NCI-H187 treated with DMSO at 0.1 percent for 48 hours (cell line): ENCODE measurements at regions not wholly inside any gene's neighbourhood (a gene's known extent, or its start where the extent isn't known, plus 50 kb on each side); places are given as distances from the start of the nearest gene placed in this dataset.

Experiments used
- DNase-seq: peaks from one replicate; lab custom pipeline; 2025; lab: John Stamatoyannopoulos, UW

DNA sequence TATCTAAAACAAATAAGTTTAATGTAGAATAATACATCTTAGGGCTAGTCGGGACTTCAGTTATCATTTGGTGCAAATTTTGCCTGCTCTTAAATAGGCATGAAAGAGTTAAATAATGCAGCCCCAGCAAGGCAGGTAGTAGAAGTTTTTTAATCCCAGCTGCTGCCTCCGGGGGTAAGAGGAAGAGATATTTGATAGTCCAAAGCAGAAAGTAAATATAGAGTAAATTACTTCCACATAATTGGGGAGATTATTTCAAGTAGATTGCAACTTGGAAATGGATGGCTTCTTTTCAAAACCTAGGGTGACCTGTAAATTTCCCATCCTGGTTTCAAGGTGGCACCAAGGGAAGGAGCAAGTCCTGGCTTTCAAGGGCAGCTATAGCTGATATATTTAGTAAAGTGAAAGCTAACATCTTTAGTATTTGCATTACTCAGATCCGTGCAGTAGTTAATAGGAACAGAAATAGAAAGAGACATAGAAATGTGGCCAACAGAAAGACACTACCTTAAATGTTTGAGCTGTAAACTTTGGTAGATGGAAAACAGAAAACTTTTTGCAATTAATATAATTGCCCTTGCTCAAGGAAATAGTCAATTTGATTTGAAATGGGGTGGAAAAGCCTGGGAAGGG lies 109.1 kb downstream of the LMO4 start:
- no peak for DNase-seq

DNA sequence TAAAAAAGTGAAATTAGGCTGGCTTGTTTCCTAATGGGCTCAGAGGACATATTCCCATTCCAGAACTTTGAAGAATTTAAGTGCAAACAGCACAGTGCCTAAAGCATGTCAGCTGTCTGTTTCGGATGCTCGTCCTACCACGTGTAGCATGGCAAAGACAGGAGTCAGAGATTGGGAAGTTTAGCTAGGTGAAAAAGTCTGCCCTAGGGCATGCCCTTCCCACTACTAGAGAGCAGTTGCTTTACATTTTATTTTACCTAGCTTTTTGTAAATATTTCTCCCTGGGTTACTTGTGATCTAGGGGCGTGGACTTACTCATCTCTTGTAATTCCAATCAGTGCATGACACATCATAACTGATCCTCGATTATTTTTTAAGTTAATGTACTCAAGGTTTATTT lies 111.1 kb downstream of the LMO4 start:
- DNase-seq, result no peak

GRCh38 chr1:87449348-87449963 lies 120.8 kb downstream of the LMO4 start:
- DNase-seq, result no peak

DNA sequence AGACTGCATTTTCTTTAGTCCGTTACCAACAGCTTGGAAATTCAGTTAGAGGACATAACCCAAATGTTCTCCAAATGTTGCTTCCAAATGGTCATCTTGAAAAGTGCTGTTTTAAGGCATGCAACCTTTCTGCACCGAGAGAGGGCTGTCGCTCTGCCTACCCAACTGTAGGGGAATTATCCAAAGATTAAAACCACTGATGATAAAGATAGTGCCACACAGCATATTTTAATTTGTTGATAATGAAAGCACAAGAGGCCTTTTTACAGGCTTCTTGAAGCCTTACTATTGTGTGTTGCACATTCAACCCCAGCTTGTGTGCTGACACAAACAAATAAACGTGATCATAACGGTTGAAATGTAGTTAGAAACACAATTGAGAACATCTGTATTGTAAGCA lies 121.5 kb downstream of the LMO4 start:
- DNase-seq, result no peak

GRCh38 chr1:87450615-87451209 lies 122.0 kb downstream of the LMO4 start:
- DNase-seq, result no peak

GRCh38 chr1:87451229-87451920 lies 122.7 kb downstream of the LMO4 start:
- no peak for DNase-seq

GRCh38 chr1:87452648-87453047 lies 124.0 kb downstream of the LMO4 start:
- no peak for DNase-seq

DNA sequence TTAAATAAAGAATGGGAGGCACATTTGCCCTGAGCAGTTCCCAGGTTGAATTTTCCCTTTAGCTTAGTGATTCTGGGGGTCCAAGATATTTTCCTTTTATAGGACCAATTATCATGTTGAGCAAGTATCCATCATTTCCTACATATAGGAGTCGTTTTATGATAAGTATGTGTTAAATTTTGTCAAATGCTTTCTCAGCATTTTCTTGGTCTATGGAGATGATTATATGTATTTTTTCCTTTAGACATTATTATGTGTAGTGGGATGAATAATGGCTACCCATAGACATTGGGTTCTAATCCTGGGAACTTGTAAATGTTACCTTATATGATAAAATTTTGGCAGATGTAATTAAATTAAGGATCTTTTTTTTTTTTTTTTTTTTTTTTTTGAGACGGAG lies 128.7 kb downstream of the LMO4 start:
- DNase-seq, result no peak

- DNase-seq, result no peak
These were observed 134.2 kb downstream of the LMO4 start for GRCh38 chr1:87462894-87463293.

DNA sequence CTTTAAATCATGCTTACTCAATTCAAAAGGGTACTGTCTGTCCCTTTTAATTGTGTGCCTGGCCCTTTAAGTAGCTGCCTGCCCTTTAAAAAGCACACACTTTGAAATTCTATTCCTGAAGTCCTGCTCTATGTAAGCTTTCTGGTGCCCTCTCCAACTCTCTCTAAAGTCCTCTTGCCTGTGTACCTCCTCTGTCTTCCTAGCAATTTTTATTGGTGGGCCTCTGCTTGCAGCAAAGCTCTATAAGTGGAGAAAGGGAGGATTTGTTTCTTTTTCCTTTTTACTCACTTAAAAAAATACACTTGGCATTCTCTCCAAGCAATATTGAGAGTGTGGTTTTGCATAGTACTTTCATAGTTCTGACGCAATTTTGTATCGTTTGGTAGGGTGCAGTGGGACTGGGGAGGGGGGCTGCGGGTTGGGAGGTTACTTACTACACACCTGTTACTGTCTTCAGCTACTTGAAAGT lies 135.4 kb downstream of the LMO4 start:
- no peak for DNase-seq

GRCh38 chr1:87466621-87467020 lies 137.9 kb downstream of the LMO4 start:
- no peak for DNase-seq

DNA sequence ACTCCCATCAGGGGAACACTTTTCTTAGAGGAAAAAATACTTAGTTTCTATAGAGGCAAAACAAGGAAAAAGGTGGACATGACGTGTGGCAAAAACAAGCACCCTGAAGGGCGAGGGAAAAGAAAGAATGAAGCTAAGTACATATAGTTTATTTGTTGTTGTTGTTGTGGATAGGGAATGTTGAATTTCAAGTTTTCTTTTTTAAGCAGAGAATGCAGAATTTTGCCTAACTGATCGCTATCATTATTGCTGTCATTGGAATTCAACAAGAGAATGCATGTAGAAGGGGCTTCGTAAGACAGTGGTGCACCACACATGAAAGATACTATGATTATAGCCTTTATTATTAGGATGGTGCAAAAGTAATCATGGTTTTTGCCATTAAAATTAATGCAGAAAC lies 144.0 kb downstream of the LMO4 start:
- DNase-seq, result no peak

DNA sequence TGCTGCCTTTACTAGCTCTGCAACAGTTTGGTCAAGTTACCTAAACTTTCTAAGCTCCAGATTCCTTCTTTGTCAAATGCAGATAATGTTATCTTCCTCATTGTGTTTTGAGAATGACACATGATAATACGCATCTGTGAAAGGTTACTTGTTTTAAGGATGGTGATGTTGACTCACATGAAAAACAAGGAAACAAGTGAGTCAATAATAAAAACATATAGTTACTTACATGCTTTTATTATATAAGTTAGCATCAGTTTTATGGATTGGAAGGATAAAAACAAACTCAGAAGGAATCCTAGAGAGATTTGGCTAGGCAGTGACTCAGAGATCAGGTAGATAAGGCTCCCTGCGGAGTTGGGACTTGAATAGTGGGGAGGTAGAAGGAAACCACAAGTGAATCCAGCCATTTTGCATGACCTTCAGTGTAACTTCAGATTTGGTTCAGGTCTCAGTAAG lies 144.6 kb downstream of the LMO4 start:
- no peak for DNase-seq

DNA sequence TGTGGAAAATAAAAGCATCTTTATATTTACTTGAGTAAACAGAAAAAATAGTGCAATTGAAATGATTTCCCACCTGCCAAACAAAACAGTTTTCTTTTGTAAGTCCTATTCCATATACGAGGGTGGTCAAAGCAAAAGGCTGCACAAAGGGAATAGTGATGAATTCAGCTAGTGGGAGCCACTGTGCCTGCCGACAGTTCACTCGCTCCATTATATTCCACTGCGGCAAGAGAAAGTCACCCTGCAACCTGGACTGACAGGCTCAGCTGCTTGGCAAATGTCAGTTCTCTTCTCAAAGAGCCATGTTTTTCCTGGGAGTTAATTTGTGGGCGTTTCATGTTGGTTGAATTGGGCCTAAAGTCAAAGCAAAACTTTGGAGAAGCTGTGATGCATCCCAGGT lies 145.4 kb downstream of the LMO4 start:
- DNase-seq, result no peak

- no peak for DNase-seq
These were observed 149.6 kb downstream of the LMO4 start for GRCh38 chr1:87478231-87478630.

- DNase-seq, result no peak
These were observed 166.5 kb downstream of the LMO4 start for GRCh38 chr1:87495147-87495546.

DNA sequence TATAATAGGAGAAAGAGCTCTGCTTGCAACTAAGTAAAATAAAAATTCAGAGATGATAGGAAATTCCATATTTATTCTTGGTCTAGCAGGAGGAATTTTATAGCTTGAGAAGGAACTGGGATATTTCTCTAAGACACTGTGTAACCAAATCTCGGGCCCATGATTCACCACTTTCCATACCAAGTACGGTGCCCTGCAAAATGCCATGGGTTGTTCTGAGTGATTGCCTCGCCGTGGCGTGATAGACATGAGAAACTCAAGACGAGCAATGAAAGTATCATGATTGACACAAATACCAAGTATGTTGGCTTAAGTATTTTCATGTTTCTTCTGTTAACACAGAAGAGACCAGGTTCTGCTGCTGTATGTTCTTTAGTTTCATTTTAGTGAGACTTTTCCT lies 167.2 kb downstream of the LMO4 start:
- no peak for DNase-seq

DNA sequence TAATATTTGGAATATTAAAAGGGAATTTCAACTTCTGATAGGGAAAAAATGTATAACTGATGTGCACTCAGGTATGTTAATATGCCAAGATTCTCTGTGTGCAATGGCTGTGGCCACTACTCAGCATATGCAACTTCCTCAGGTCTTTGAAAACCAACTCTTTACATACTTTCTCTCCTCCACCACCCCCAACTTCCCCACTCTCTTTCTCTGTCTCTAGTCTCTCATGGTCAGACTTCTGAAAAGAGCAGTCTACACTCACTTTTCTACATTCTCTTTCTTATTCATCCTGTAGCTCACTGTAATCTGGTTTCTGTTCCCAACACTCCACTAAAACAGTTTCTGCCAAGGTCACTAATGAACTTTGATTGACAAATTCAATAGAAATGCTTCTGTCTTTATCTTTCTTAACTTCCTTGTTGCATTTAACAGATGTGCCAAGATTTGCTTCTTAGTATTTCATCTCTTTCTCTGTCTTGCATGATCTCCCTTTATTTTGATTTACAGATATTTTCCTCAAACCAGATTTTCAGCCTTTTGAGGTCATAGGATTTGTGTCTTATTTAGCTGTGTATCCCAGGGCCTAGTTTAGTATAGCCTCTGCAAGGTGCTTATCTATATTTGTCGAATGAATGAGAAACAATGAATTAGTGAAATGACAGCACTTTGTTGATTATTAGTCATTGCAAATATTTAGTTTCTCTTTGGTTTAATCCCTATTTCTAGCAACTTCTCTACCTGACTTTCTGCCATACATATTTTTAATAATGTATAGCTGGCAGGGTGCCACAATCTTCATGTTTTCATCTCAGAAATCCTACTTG lies 168.9 kb downstream of the LMO4 start:
- no peak for DNase-seq

- DNase-seq, result no peak
These were observed 173.1 kb downstream of the LMO4 start for GRCh38 chr1:87501738-87502137.

- DNase-seq, result no peak
These were observed 176.8 kb downstream of the LMO4 start for GRCh38 chr1:87505391-87505983.

- DNase-seq, result no peak
These were observed 177.5 kb downstream of the LMO4 start for GRCh38 chr1:87506147-87506546.
